DMS53 treated with DMSO at 0.1 percent for 48 hours (cell line): ENCODE measurements at regions not wholly inside any gene's neighbourhood (a gene's known extent, or its start where the extent isn't known, plus 50 kb on each side); places are given as distances from the start of the nearest gene placed in this dataset.
"Not testable (repeated sequence)": the region's sequence is repeated elsewhere in the genome, so short reads cannot be mapped to it uniquely, and the experiment has no call there.

Experiments
- DNase-seq: peaks from one replicate; lab custom pipeline; 2025; ENCODE audit not compliant: unreplicated experiment; lab: John Stamatoyannopoulos, UW

DNA sequence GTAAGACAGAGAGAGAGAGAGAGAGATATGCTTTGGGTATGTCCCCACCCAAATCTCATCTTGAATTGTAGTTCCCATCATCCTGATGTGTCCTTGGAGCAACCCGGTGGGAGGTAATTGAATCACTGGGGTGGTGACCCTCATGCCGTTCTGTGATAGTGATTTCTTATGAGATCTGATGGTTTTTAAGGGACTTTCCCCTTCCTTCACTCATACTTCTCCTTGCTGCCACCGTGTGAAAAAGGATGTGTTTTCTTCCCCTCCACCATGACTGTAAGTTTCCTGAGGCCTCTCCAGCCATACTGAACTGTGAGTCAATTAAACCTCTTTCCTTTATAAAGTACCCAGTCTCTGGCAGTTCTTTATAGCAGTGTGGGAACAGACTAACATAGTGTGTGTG, 60.3 kb downstream of the EOMES start:
- no peak for DNase-seq

DNA sequence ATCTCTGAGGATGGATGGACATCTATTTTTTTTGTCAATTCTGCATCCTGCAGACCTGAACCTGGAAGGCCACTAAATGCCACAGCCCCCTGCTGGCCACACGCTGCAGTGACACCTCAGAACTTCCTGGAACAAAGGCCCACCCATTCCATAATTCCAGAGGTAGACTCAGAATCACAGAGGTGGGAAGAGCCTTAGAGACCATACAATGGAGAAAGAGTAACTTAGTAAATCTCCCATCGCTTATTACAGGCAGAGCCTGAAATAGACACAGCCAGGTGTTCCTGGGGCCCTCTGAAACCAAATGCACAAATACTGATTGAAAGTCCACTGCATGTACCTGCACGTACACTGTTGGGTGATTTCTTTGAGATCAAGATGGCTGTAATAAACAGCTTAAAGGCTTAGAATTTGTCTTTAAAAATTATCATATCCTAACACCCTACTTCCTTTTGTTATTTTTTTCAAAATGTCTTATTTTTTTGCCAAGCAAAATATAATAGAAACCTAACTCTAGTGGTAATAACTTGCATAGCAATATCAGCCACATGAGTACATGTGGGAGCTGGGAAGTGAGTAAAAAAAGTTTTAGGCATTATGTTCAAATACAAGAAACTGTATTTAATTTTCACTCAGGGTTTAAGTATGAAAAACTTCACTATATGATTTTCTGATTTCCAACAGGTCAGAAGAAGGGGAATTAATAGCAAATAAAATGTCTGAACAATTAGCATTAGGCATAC, 62.7 kb downstream of the EOMES start:
- peak; percentile 1 for DNase-seq

- no peak for DNase-seq
These were observed 63.4 kb downstream of the EOMES start for GRCh38 chr3:27658741-27659140.

DNA sequence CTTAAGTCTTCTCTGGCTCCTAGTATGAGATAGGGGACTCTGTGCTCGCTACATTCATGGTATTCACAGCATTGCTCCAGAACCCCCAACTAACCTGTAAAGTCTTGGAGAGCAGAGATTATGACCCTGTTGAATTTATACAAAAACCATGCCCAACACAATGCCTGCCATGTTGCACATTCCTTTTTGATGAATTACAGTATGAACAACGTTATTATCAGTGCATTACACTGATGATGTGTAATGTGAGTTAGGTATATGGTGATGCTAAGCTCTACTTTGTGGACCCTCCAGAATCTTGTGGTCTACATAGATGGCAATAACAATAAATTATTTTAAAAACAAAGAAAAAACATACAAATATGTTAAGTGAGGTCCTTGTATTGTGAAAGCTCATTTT, 64.3 kb downstream of the EOMES start:
- no peak for DNase-seq

DNA sequence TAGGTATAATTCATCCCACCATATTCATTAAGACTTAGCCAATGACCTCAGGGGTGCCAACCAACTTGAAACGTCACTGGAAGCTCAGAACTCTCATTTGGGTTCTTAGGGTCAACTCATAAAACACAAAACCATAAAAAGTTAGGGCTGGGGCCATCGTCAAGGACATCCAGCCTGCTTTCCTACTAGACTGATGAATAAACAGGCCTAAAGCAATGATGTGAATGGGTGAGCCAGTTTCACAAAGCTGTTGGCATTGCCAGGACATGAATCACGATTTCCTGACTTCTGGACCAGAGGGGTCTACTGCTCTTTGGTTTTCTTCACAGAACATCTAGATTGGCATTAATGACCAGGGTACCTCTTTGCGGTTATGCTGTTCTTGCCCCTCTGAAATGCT, 64.7 kb downstream of the EOMES start:
- DNase-seq = no peak

DNA sequence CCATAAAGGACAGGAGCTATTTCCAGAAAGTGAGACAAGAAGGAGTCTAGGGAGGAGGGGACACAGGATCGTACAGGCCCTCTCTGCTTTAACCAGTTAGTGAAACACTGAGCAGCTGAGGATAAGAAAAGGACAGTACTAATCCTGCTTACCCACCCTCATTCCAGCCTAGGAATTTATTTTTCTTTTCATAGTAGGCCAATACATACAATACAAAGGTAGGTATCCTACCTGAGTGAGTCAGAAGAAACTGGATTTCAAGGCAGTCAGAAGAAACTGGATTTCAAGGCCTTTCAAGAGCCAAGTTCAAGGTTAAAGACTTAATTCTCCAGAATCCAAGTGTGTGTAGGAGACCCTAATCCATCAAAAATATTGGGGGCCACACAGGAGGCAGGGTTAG, 65.3 kb downstream of the EOMES start:
- no peak for DNase-seq

DNA sequence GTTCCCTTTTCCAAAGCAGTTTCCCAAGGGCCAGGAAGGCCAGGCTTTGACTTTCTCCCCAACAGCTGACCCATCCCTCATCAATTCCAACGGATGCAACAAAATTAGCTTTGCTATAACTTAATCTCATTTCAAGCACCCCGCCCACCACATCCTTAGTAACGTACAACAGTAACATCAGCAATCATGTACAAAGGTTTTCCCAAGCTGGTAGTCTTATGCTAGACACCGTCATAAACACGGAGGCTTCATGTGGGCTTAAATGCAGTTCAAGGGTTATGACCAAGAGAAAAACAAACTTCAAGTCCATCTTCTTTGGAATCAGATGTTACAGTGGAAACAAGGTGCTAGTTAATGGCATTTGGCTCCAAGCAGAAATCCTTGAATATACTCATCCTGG, 66.6 kb downstream of the EOMES start:
- DNase-seq = no peak

DNA sequence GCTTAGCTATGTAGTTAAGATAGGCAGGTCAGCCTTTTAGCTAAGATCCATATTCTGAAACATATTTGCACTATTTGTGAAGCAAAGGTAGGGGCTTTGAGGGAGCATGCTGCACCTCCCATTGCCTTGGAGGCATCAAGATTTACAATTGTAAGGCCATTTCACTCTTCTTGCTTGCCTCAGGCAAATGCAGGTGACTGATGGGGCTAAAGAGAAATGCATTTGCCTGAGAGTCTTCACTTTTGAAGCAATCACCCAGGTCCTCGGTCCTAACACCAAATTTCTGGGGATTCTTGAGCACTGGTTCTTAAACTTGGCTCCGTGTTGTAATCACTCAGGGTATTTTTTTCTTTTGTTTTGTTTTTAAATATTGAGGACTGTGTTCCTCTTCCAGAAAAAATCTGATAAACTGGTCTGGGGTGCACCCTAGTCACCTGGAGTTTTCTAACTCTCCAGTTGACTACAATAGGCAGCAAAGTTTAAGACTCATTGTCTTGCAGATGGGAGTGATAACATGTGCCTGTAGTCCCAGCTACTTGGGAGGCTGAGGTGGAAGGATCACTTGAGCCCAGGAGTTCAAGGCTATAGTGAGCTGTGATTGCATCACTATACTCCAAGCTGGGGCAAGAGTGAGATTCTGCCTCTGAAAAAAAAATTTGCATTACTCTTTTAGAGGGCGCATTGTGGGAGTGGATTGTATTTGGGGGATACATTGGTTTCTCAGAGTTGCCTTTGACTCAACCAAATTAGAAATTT, 68.1 kb downstream of the EOMES start:
- DNase-seq = no peak

- DNase-seq = no peak
These were observed 72.8 kb downstream of the EOMES start for GRCh38 chr3:27649277-27649676.

DNA sequence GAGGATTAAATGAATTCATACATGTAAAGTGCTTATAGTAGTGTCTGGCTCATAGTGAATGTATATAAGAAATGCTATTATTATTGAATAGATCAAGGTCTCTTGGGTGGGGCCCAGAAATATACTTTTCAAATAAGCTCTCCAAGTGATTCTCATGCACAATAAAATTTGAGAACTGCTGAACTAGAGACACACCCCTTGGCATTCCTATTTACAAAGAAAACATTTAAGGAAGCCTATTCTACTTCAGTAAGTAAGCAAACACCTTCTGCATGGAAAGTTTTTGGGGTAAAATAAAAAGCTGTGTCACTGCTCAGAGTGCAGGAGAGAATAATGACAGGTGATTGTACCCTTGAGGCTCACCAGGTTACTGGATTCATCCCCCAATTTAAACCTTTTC, 75.2 kb downstream of the EOMES start:
- no peak for DNase-seq

DNA sequence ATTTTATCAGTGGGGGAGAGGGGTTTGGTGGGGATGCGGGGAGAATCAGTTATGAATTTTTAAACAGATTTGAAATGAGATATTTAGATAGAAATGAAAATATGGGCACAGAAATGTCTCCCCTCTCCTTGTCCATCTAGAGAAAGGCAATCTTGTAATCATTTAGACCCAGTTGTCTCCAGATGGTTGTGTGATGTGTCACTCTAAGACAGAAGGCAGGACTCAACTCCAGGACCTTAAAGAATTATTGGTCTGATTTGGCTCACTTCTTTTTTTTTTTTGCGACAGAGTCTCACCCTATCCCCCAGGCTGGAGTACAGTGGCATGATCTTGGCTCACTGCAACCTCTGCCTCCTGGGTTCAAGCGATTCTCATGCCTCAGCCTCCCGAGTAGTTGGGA, 77.2 kb downstream of the EOMES start:
- no peak for DNase-seq

DNA sequence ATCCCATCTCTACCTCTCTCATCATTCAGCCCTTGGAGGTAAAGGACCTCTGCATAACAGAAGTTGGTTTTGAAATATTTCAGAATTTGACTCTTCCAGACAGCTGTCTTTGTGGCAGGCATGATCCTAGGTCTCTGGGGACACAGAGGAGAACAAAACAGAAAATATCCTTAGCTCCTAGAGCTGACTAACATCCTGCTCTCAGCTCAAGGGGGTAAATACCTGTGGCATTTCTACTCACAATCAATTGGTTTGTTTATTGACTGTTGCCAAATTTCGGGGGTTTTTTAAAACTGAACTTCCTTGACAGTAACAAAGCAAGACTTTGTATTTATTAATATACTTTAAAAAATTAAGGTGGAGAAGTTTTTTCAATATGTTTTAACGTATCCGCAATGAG, 78.8 kb downstream of the EOMES start:
- no peak for DNase-seq

- DNase-seq = no peak
These were observed 79.3 kb downstream of the EOMES start for GRCh38 chr3:27642796-27643195.

DNA sequence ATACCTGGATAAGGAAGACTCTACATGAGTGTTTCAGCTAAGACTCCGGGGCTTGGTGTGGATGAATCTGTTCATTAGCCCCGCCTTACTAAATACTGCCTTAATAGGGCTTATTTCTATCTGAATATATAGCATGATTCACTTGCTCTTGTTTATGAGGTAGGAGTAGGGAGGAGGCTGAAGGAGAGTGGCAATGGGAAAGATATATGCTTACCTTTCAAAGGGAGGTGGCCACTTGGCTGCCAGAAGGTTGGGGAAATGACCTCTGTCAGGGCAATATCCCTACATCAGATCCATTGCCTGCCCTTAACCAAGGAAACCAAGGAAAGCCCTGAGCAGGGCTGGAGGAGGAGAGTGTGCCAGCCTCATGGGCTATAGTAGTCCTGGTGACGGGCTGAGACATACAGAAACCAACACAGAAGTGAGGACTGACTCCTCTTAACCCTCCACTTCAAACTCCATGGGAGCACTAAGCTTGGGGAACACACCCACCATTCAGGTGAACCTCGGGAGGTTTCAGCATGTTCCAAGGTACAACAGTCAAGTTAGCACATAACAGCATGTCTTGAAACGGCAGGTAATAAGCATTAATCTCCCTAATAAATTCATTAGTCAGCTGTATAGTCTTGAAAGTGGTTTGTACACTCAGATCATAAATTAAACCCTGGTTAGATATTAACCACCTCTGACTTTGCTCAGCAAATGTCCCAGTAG, 80.1 kb downstream of the EOMES start:
- no peak for DNase-seq

GRCh38 chr3:27641271-27641800, 80.8 kb downstream of the EOMES start:
- no peak for DNase-seq

GRCh38 chr3:27639271-27639670, 82.9 kb downstream of the EOMES start:
- no peak for DNase-seq

DNA sequence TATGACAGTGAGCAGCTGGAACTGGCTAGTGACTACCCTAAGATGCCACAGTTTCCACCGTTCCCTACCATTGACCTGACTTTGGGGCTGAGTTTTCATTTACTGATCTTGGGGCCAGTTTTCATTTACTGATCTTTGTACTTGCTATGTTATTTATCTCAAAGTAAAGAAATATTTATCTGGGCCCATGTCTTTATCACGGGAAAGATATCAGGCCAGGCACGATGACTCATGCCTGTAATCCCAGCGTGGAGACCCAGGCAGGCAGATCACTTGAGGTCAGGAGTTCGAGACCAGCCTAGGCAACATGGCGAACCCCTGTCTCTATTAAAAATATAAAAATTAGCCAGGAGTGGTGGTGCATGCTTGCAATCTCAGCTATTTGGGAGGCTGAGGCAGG, 83.5 kb downstream of the EOMES start:
- DNase-seq = no peak

- no peak for DNase-seq
These were observed 84.7 kb downstream of the EOMES start for GRCh38 chr3:27637346-27637995.

DNA sequence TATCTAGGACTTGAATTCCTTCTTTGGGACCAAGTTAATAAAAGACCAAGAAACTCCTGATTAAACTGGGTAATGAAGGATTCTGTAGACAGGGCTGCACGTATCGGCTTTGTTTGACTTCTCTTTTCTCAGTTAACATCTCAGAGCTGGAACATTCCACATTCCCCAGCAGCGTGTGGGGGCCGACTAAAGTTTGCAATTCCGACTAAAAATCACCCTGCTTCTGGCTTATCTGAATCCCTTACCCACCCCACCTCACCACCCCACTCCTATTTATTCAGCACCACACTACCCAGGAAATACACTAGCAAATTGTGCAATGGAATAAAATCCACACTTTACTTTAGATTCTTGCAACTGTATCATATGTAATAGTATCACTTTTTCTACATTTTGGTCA, 87.1 kb downstream of the EOMES start:
- not testable (repeated sequence) for DNase-seq

- DNase-seq = no peak
These were observed 88.9 kb downstream of the EOMES start for GRCh38 chr3:27633224-27633545.

- DNase-seq = no peak
These were observed 89.5 kb downstream of the EOMES start for GRCh38 chr3:27632431-27633223.
